ENCODE measurements at regions not wholly inside any gene's neighbourhood (a gene's known extent, or its start where the extent isn't known, plus 50 kb on each side); places are given as distances from the start of the nearest gene placed in this dataset.

DNA sequence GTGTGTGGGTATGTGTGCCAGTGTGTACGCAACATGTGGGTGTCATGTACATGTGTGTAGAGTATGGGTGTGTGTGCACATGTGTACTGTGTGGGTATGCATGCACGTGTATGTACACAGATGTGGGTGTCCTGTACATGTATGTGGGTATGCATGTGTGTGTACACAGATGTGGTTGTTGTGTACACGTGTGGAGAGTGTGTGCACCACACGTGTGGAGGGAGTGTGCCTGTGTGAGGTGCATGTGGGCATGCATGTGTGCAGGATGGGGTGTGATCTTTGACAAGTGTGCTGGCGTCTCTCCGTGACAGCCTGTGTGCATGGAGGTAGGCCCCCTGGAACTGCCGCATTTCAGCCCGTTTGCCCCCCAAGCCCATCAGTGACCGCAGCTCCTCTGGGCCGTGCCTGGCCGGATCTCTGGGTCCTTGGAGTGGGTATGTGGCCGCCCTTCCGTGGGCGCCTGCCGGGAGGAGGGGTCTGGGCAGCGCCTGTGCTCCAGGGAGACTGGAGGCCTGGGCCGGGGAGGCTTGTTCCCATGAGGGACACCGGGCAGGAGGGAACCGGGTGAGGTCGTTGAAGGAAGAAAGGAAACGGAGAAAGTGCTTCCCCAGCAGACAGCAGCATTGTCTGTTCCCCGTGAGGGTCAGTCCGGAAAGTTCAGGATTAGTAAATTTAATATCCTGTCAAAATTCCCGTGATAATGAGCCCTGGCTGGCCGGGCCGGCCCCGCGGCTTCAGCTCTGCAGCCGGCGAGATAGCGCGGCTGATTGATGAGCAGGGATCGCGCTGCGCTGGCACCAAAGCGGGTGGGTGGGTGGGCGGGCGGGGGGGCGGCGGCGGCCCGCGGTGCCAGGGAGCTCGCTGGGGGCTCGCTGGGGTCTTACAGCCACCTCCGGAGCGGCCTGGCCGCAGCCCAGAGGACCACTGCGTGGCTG, 91.1 kb upstream of the SOX1 start:
- peaks cover 0 to 14% (median 0%) of the 10 kb centered on the region in 12 donors for H3K4me1 ChIP-seq
- DNase-seq (no peak), ATAC-seq (peak in 1 of 4 donors; percentile 23)
- H3K36me3 ChIP-seq: no peaks in the 10 kb centered on the region
- TF ChIP-seq, protein P1, sequence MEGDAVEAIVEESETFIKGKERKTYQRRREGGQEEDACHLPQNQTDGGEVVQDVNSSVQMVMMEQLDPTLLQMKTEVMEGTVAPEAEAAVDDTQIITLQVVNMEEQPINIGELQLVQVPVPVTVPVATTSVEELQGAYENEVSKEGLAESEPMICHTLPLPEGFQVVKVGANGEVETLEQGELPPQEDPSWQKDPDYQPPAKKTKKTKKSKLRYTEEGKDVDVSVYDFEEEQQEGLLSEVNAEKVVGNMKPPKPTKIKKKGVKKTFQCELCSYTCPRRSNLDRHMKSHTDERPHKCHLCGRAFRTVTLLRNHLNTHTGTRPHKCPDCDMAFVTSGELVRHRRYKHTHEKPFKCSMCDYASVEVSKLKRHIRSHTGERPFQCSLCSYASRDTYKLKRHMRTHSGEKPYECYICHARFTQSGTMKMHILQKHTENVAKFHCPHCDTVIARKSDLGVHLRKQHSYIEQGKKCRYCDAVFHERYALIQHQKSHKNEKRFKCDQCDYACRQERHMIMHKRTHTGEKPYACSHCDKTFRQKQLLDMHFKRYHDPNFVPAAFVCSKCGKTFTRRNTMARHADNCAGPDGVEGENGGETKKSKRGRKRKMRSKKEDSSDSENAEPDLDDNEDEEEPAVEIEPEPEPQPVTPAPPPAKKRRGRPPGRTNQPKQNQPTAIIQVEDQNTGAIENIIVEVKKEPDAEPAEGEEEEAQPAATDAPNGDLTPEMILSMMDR (IDR thresholded peaks at IDR 0.05): no peak
- no peak for TF ChIP-seq POLR2A (IDR thresholded peaks at IDR 0.05)
- no peak overlapping the region for H3K27ac ChIP-seq
- H3K4me3 ChIP-seq: no peak overlapping the region
- intact Hi-C loops (cut with DNase I): no loop called here
- 77 to 82% (median 79%) methylated on average over 33 to 49 of the region's 49 CpGs for WGBS, 4 donors
- H3K9me3 ChIP-seq: peaks cover 0 to 10% (median 0%) of the 10 kb centered on the region in 12 donors
- H3K27me3 ChIP-seq: peaks cover 0 to 43% (median 16%) of the 10 kb centered on the region in 9 donors

DNA sequence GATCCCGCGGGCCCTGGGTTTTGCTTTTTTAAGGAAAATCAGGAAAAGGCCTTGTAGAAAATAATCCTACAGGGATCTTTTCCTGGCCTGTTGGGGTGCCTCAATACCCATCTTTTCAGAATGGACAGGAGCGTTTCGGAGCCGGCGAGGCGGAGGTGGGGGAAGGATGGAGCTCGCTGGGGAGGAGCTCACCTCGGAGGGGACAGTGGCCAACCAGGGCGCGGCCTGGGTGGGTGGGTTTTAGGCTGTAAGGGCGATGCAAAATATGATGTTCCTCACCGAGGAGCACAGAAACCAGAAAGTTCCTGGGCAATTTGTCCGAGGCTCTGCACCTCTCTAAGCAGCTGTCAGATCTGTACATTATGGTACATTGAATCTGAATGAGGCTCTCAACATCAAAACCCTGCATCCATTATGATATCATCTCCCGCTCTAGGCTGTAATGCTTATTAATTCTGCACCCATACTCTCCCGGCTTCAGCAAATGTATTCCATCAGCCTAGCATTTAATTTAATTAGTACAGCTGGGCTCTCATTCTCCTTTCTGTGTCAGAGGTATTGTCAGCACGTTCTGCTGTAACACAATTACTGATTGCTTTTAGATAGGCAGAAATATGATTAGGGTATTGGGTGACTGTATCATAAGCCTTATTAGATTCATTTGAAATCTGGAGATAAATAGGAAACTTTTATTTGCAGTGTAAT, 90.3 kb upstream of the SOX1 start:
- H3K9me3 ChIP-seq: peaks cover 0 to 10% (median 0%) of the 10 kb centered on the region in 12 donors
- DNase-seq (no peak), ATAC-seq (no peak)
- H3K27ac ChIP-seq: no peak overlapping the region
- peaks cover under 1 to 38% (median 15%) of the 10 kb centered on the region in 9 donors for H3K27me3 ChIP-seq
- peaks cover 0 to 14% (median 0%) of the 10 kb centered on the region in 12 donors for H3K4me1 ChIP-seq
- H3K36me3 ChIP-seq: no peaks in the 10 kb centered on the region
- 86 to 89% (median 86%) methylated on average over 17 of the region's 17 CpGs for WGBS, 4 donors
- no peak overlapping the region for H3K4me3 ChIP-seq
- TF ChIP-seq POLR2A (IDR thresholded peaks at IDR 0.05): no peak
- TF ChIP-seq, protein P1 (IDR thresholded peaks at IDR 0.05): no peak
- intact Hi-C loops (cut with DNase I): no loop called here

DNA sequence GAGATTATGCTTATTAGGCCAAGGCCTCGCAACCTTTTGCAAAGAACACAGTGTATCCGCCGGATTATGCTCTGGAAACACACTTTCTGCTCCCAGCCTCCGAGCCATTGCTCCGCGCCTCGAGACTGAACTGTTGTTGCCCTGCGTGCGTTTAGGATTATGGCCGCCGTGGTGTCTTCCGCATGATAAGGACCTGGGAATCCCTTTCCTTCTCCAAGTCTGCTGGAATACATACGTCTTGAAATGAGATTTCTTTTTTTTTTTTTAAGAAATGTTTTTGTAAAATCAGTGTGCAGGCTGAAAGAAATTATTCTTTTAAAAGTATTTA, 89.8 kb upstream of the SOX1 start:
- intact Hi-C loops (cut with DNase I): no loop called here
- DNase-seq: no peak
- Histone ChIP-seq H3K27ac (no peak overlapping the region), H3K27me3 (peaks cover 2 to 37% (median 13%) of the 10 kb centered on the region in 9 donors), H3K4me3 (no peak overlapping the region), H3K36me3 (no peaks in the 10 kb centered on the region), H3K4me1 (peaks cover 0 to 14% (median 0%) of the 10 kb centered on the region in 12 donors), H3K9me3 (peaks cover 0 to 10% (median 0%) of the 10 kb centered on the region in 12 donors)
- no peak for TF ChIP-seq POLR2A (IDR thresholded peaks at IDR 0.05)
- TF ChIP-seq, protein P1 (IDR thresholded peaks at IDR 0.05): no peak
- no peak for ATAC-seq
- 80 to 85% (median 82%) methylated on average over 13 of the region's 13 CpGs for WGBS, 4 donors

DNA sequence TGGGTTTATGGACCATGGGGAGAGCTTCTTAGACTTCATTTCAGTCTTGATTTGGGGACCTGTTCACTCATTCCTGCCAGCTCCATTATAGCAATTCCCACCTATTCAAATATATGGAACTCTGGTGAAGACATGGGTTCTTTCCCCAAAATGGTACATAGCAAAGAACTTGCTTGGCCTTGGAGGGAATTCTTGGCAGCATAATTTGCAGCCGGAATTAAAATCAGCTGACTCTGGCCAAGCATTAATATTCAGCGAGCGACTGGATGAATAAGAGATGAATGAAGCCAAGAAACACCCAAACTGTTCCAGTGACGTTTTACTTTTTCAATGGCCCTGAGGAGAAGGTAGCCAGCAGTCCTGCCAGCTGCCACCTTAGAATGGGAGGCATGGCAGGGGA, 88.4 kb upstream of the SOX1 start:
- H3K9me3 ChIP-seq: peaks cover 0 to 10% (median 0%) of the 10 kb centered on the region in 12 donors
- no peak for ATAC-seq
- TF ChIP-seq, protein P1 (IDR thresholded peaks at IDR 0.05): no peak
- TF ChIP-seq POLR2A (IDR thresholded peaks at IDR 0.05): no peak
- WGBS, 4 donors: 51 to 68% (median 57%) methylated on average over 4 of the region's 4 CpGs
- intact Hi-C loops (cut with DNase I): no loop called here
- no peak overlapping the region for H3K27ac ChIP-seq
- no peak for DNase-seq
- H3K36me3 ChIP-seq: no peaks in the 10 kb centered on the region
- peaks cover 0 to 27% (median 7%) of the 10 kb centered on the region in 9 donors for H3K27me3 ChIP-seq
- peaks cover 0 to 9% (median 0%) of the 10 kb centered on the region in 12 donors for H3K4me1 ChIP-seq
- H3K4me3 ChIP-seq: no peak overlapping the region
